ENCODE measurements at regions not wholly inside any gene's neighbourhood (a gene's known extent, or its start where the extent isn't known, plus 50 kb on each side); places are given as distances from the start of the nearest gene placed in this dataset.

- no peak for TF ChIP-seq PATZ1 (CRISPR knock-in tag; IDR thresholded peaks at IDR 0.05; ENCODE audit: borderline replicate concordance)
- no peak for TF ChIP-seq TOX (CRISPR knock-in tag; IDR thresholded peaks at IDR 0.05; ENCODE audit: borderline replicate concordance)
- no peak for TF ChIP-seq ISL1 (CRISPR knock-in tag; IDR thresholded peaks at IDR 0.05)
- no peak for TF ChIP-seq ZC3H10 (CRISPR knock-in tag; IDR thresholded peaks at IDR 0.05)
- TF ChIP-seq OSR1 (CRISPR knock-in tag; IDR thresholded peaks at IDR 0.05): no peak
Observed at GRCh38 chr3:103829723-103830326, 1395.0 kb downstream of the ZPLD1 start.
